ENCODE measurements at regions not wholly inside any gene's neighbourhood (a gene's known extent, or its start where the extent isn't known, plus 50 kb on each side); places are given as distances from the start of the nearest gene placed in this dataset.

GRCh38 chr19:30159636-30160035, 212.5 kb upstream of the ZNF536 start:
- Histone ChIP-seq H3K27me3 (ENCODE audit: control insufficient read depth in 2 of 2, insufficient read depth in 1 of 2, low read length in 1 of 2) (no peaks in the 10 kb centered on the region), H3K4me1 (ENCODE audit: control insufficient read depth in 2 of 2, insufficient read depth in 2 of 2, low read length in 2 of 2) (no peaks in the 10 kb centered on the region), H3K27ac (ENCODE audit: low read depth in 1 of 2, low read length in 1 of 2) (no peak overlapping the region), H3K36me3 (ENCODE audit: control insufficient read depth in 2 of 2, insufficient read depth in 2 of 2, low read length in 1 of 2) (no peaks in the 10 kb centered on the region), H3K4me3 (ENCODE audit: low read length in 2 of 2) (no peak overlapping the region), H3K9me3 (ENCODE audit: control insufficient read depth in 2 of 2, insufficient read depth in 1 of 2, low read length in 1 of 2) (no peaks in the 10 kb centered on the region)
- WGBS, result 94% methylated on average over 1 of the region's 1 CpG
- no peak for DNase-seq (ENCODE audit: low read depth in 6 of 9, low spot score in 9 of 9)

GRCh38 chr19:30160426-30160825, 211.8 kb upstream of the ZNF536 start:
- H3K27ac ChIP-seq (ENCODE audit: low read depth in 1 of 2, low read length in 1 of 2), result no peak overlapping the region
- no peaks in the 10 kb centered on the region for H3K4me1 ChIP-seq (ENCODE audit: control insufficient read depth in 2 of 2, insufficient read depth in 2 of 2, low read length in 2 of 2)
- H3K36me3 ChIP-seq (ENCODE audit: control insufficient read depth in 2 of 2, insufficient read depth in 2 of 2, low read length in 1 of 2), result no peaks in the 10 kb centered on the region
- H3K27me3 ChIP-seq (ENCODE audit: control insufficient read depth in 2 of 2, insufficient read depth in 1 of 2, low read length in 1 of 2), result no peaks in the 10 kb centered on the region
- no peaks in the 10 kb centered on the region for H3K9me3 ChIP-seq (ENCODE audit: control insufficient read depth in 2 of 2, insufficient read depth in 1 of 2, low read length in 1 of 2)
- 84% methylated on average over 9 of the region's 9 CpGs for WGBS
- no peak for DNase-seq (ENCODE audit: low read depth in 6 of 9, low spot score in 9 of 9)
- no peak overlapping the region for H3K4me3 ChIP-seq (ENCODE audit: low read length in 2 of 2)

GRCh38 chr19:30161021-30161655, 211.0 kb upstream of the ZNF536 start:
- no peak for DNase-seq (ENCODE audit: low read depth in 6 of 9, low spot score in 9 of 9)
- H3K4me1 ChIP-seq (ENCODE audit: control insufficient read depth in 2 of 2, insufficient read depth in 2 of 2, low read length in 2 of 2), result no peaks in the 10 kb centered on the region
- H3K27ac ChIP-seq (ENCODE audit: low read depth in 1 of 2, low read length in 1 of 2), result no peak overlapping the region
- WGBS, result 92% methylated on average over 7 of the region's 7 CpGs
- no peaks in the 10 kb centered on the region for H3K9me3 ChIP-seq (ENCODE audit: control insufficient read depth in 2 of 2, insufficient read depth in 1 of 2, low read length in 1 of 2)
- H3K36me3 ChIP-seq (ENCODE audit: control insufficient read depth in 2 of 2, insufficient read depth in 2 of 2, low read length in 1 of 2), result no peaks in the 10 kb centered on the region
- no peaks in the 10 kb centered on the region for H3K27me3 ChIP-seq (ENCODE audit: control insufficient read depth in 2 of 2, insufficient read depth in 1 of 2, low read length in 1 of 2)
- no peak overlapping the region for H3K4me3 ChIP-seq (ENCODE audit: low read length in 2 of 2)

GRCh38 chr19:30161770-30162169, 210.4 kb upstream of the ZNF536 start:
- H3K36me3 ChIP-seq (ENCODE audit: control insufficient read depth in 2 of 2, insufficient read depth in 2 of 2, low read length in 1 of 2), result no peaks in the 10 kb centered on the region

GRCh38 chr19:30162718-30163117, 209.5 kb upstream of the ZNF536 start:
- H3K27me3 ChIP-seq (ENCODE audit: control insufficient read depth in 2 of 2, insufficient read depth in 1 of 2, low read length in 1 of 2), result no peaks in the 10 kb centered on the region
- DNase-seq (ENCODE audit: low read depth in 6 of 9, low spot score in 9 of 9), result no peak
- no peak overlapping the region for H3K4me3 ChIP-seq (ENCODE audit: low read length in 2 of 2)
- H3K27ac ChIP-seq (ENCODE audit: low read depth in 1 of 2, low read length in 1 of 2), result no peak overlapping the region
- H3K9me3 ChIP-seq (ENCODE audit: control insufficient read depth in 2 of 2, insufficient read depth in 1 of 2, low read length in 1 of 2), result no peaks in the 10 kb centered on the region
- no peaks in the 10 kb centered on the region for H3K36me3 ChIP-seq (ENCODE audit: control insufficient read depth in 2 of 2, insufficient read depth in 2 of 2, low read length in 1 of 2)
- H3K4me1 ChIP-seq (ENCODE audit: control insufficient read depth in 2 of 2, insufficient read depth in 2 of 2, low read length in 2 of 2), result no peaks in the 10 kb centered on the region
- 88% methylated on average over 5 of the region's 5 CpGs for WGBS

More at GRCh38 chr19:30161770-30162169, 210.4 kb upstream of the ZNF536 start:
- Histone ChIP-seq H3K9me3 (ENCODE audit: control insufficient read depth in 2 of 2, insufficient read depth in 1 of 2, low read length in 1 of 2) (no peaks in the 10 kb centered on the region), H3K4me3 (ENCODE audit: low read length in 2 of 2) (no peak overlapping the region), H3K4me1 (ENCODE audit: control insufficient read depth in 2 of 2, insufficient read depth in 2 of 2, low read length in 2 of 2) (no peaks in the 10 kb centered on the region), H3K27me3 (ENCODE audit: control insufficient read depth in 2 of 2, insufficient read depth in 1 of 2, low read length in 1 of 2) (no peaks in the 10 kb centered on the region), H3K27ac (ENCODE audit: low read depth in 1 of 2, low read length in 1 of 2) (no peak overlapping the region)
- DNase-seq (ENCODE audit: low read depth in 6 of 9, low spot score in 9 of 9), result no peak
- WGBS, result 90% methylated on average over 5 of the region's 5 CpGs

- Histone ChIP-seq H3K4me3 (ENCODE audit: low read length in 2 of 2) (no peak overlapping the region), H3K9me3 (ENCODE audit: control insufficient read depth in 2 of 2, insufficient read depth in 1 of 2, low read length in 1 of 2) (no peaks in the 10 kb centered on the region), H3K27ac (ENCODE audit: low read depth in 1 of 2, low read length in 1 of 2) (no peak overlapping the region), H3K36me3 (ENCODE audit: control insufficient read depth in 2 of 2, insufficient read depth in 2 of 2, low read length in 1 of 2) (no peaks in the 10 kb centered on the region), H3K4me1 (ENCODE audit: control insufficient read depth in 2 of 2, insufficient read depth in 2 of 2, low read length in 2 of 2) (no peaks in the 10 kb centered on the region), H3K27me3 (ENCODE audit: control insufficient read depth in 2 of 2, insufficient read depth in 1 of 2, low read length in 1 of 2) (no peaks in the 10 kb centered on the region)
- 86% methylated on average over 7 of the region's 7 CpGs for WGBS
- DNase-seq (ENCODE audit: low read depth in 6 of 9, low spot score in 9 of 9), result no peak
Observed at GRCh38 chr19:30163663-30164062, 208.5 kb upstream of the ZNF536 start.

- Histone ChIP-seq H3K27ac (ENCODE audit: low read depth in 1 of 2, low read length in 1 of 2) (no peak overlapping the region), H3K4me1 (ENCODE audit: control insufficient read depth in 2 of 2, insufficient read depth in 2 of 2, low read length in 2 of 2) (no peaks in the 10 kb centered on the region), H3K36me3 (ENCODE audit: control insufficient read depth in 2 of 2, insufficient read depth in 2 of 2, low read length in 1 of 2) (no peaks in the 10 kb centered on the region), H3K4me3 (ENCODE audit: low read length in 2 of 2) (no peak overlapping the region), H3K27me3 (ENCODE audit: control insufficient read depth in 2 of 2, insufficient read depth in 1 of 2, low read length in 1 of 2) (no peaks in the 10 kb centered on the region), H3K9me3 (ENCODE audit: control insufficient read depth in 2 of 2, insufficient read depth in 1 of 2, low read length in 1 of 2) (no peaks in the 10 kb centered on the region)
- WGBS, result 94% methylated on average over 10 of the region's 10 CpGs
- no peak for DNase-seq (ENCODE audit: low read depth in 6 of 9, low spot score in 9 of 9)
Observed at GRCh38 chr19:30165228-30165813, 206.9 kb upstream of the ZNF536 start.

GRCh38 chr19:30167206-30167868, 204.8 kb upstream of the ZNF536 start:
- H3K27me3 ChIP-seq (ENCODE audit: control insufficient read depth in 2 of 2, insufficient read depth in 1 of 2, low read length in 1 of 2), result no peaks in the 10 kb centered on the region
- H3K36me3 ChIP-seq (ENCODE audit: control insufficient read depth in 2 of 2, insufficient read depth in 2 of 2, low read length in 1 of 2), result no peaks in the 10 kb centered on the region
- no peaks in the 10 kb centered on the region for H3K4me1 ChIP-seq (ENCODE audit: control insufficient read depth in 2 of 2, insufficient read depth in 2 of 2, low read length in 2 of 2)
- no peak for DNase-seq (ENCODE audit: low read depth in 6 of 9, low spot score in 9 of 9)
- H3K9me3 ChIP-seq (ENCODE audit: control insufficient read depth in 2 of 2, insufficient read depth in 1 of 2, low read length in 1 of 2), result no peaks in the 10 kb centered on the region
- no peak overlapping the region for H3K4me3 ChIP-seq (ENCODE audit: low read length in 2 of 2)
- WGBS, result 90% methylated on average over 14 of the region's 14 CpGs
- H3K27ac ChIP-seq (ENCODE audit: low read depth in 1 of 2, low read length in 1 of 2), result no peak overlapping the region

- Histone ChIP-seq H3K27ac (ENCODE audit: low read depth in 1 of 2, low read length in 1 of 2) (no peak overlapping the region), H3K4me1 (ENCODE audit: control insufficient read depth in 2 of 2, insufficient read depth in 2 of 2, low read length in 2 of 2) (no peaks in the 10 kb centered on the region), H3K9me3 (ENCODE audit: control insufficient read depth in 2 of 2, insufficient read depth in 1 of 2, low read length in 1 of 2) (no peaks in the 10 kb centered on the region), H3K4me3 (ENCODE audit: low read length in 2 of 2) (no peak overlapping the region), H3K36me3 (ENCODE audit: control insufficient read depth in 2 of 2, insufficient read depth in 2 of 2, low read length in 1 of 2) (no peaks in the 10 kb centered on the region), H3K27me3 (ENCODE audit: control insufficient read depth in 2 of 2, insufficient read depth in 1 of 2, low read length in 1 of 2) (no peaks in the 10 kb centered on the region)
- DNase-seq (ENCODE audit: low read depth in 6 of 9, low spot score in 9 of 9), result no peak
- WGBS, result 92% methylated on average over 13 of the region's 13 CpGs
Observed at GRCh38 chr19:30167976-30168635, 204.1 kb upstream of the ZNF536 start.

Data from thymus (tissue), 11 donors.